Ectodermal cell (in vitro differentiated cells): ENCODE measurements at regions not wholly inside any gene's neighbourhood (a gene's known extent, or its start where the extent isn't known, plus 50 kb on each side); places are given as distances from the start of the nearest gene placed in this dataset.

Experiments used
- H3K27ac ChIP-seq: 2 replicates; pipeline ENCODE4 v1.7.0; 2013; ENCODE audit warnings: mild to moderate bottlenecking, low read depth, low read length; ENCODE audit not compliant: insufficient read depth, poor library complexity, severe bottlenecking
- H3K27me3 ChIP-seq: 2 replicates; pipeline ENCODE4 v1.7.0; 2013; ENCODE audit warnings: mild to moderate bottlenecking, low read length; ENCODE audit not compliant: insufficient read depth, control insufficient read depth, poor library complexity, severe bottlenecking
- H3K36me3 ChIP-seq: one replicate; pipeline ENCODE4 v1.7.0; 2013; ENCODE audit warnings: low read length; ENCODE audit not compliant: control insufficient read depth, insufficient read depth
- H3K4me1 ChIP-seq: one replicate; pipeline ENCODE4 v1.7.0; 2013; ENCODE audit warnings: low read length; ENCODE audit not compliant: control insufficient read depth, insufficient read depth
- H3K4me3 ChIP-seq: 2 replicates; pipeline ENCODE4 v1.7.0; 2013; ENCODE audit warnings: low read depth, low read length, control low read depth; ENCODE audit not compliant: insufficient read depth
- H3K9me3 ChIP-seq: 2 replicates; pipeline ENCODE4 v1.7.0; 2013; ENCODE audit warnings: mild to moderate bottlenecking, low read length, moderate library complexity; ENCODE audit not compliant: control insufficient read depth
- WGBS, 2 experiments: methylation state at CpG; one replicate each; pipeline ENCODE4 v1.1.7; 2013; ENCODE audit warnings: missing lambda C conversion rate in 2 of 2; 5-methylcytosine and 5-hydroxymethylcytosine counted together

- H3K27ac ChIP-seq: no peak overlapping the region
These were observed 66.5 kb downstream of the CYB561 start for GRCh38 chr17:63379636-63380035.

GRCh38 chr17:63381101-63381729, 64.9 kb downstream of the CYB561 start:
- Histone ChIP-seq H3K9me3 (no peaks in the 10 kb centered on the region), H3K4me3 (no peak overlapping the region), H3K36me3 (no peaks in the 10 kb centered on the region), H3K27ac (no peak overlapping the region), H3K27me3 (no peaks in the 10 kb centered on the region), H3K4me1 (no peaks in the 10 kb centered on the region)
- 92 to 95% methylated on average over 4 of the region's 4 CpGs for WGBS, 2 experiments

More at GRCh38 chr17:63379636-63380035, 66.5 kb downstream of the CYB561 start:
- Histone ChIP-seq H3K36me3 (no peaks in the 10 kb centered on the region), H3K4me1 (no peaks in the 10 kb centered on the region), H3K9me3 (no peaks in the 10 kb centered on the region), H3K4me3 (no peak overlapping the region), H3K27me3 (no peaks in the 10 kb centered on the region)
- 87 to 89% methylated on average over 5 of the region's 5 CpGs for WGBS, 2 experiments

GRCh38 chr17:63382136-63382535, 64.0 kb downstream of the CYB561 start:
- no peaks in the 10 kb centered on the region for H3K27me3 ChIP-seq
- H3K4me1 ChIP-seq: no peaks in the 10 kb centered on the region
- H3K9me3 ChIP-seq: no peaks in the 10 kb centered on the region
- no peaks in the 10 kb centered on the region for H3K36me3 ChIP-seq
- no peak overlapping the region for H3K4me3 ChIP-seq
- H3K27ac ChIP-seq: no peak overlapping the region
- 93 to 99% methylated on average over 2 of the region's 2 CpGs for WGBS, 2 experiments
